ENCODE measurements at regions not wholly inside any gene's neighbourhood (a gene's known extent, or its start where the extent isn't known, plus 50 kb on each side); places are given as distances from the start of the nearest gene placed in this dataset.

DNA sequence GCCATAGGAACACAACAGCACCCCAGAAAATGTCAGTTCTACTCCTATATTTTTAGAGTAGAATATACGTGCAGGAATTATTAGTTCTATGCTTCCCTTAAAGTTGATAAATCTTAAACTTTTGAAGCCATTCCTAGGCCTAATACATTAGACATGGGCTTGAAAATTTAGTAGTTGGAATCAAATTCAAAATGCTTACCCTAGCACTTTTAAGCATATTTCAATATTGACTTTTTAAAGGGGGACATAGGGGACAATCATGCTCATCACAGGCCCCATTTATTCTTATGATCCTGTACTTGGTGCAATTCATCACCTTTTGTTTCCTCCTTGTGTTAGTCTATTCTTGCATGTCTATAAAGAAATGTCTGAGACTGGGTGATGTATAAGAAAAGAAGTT lies 129.0 kb downstream of the FAM174A start:
- Histone ChIP-seq H3K27ac (ENCODE audit: low read depth, low read length) (no peak overlapping the region), H3K4me3 (ENCODE audit: low read depth, low read length) (no peak overlapping the region), H3K27me3 (ENCODE audit: control insufficient read depth, insufficient read depth, low read length) (no peaks in the 10 kb centered on the region), H3K9me3 (ENCODE audit: control insufficient read depth, insufficient read depth, low read length) (no peaks in the 10 kb centered on the region)
- TF ChIP-seq, protein P1, sequence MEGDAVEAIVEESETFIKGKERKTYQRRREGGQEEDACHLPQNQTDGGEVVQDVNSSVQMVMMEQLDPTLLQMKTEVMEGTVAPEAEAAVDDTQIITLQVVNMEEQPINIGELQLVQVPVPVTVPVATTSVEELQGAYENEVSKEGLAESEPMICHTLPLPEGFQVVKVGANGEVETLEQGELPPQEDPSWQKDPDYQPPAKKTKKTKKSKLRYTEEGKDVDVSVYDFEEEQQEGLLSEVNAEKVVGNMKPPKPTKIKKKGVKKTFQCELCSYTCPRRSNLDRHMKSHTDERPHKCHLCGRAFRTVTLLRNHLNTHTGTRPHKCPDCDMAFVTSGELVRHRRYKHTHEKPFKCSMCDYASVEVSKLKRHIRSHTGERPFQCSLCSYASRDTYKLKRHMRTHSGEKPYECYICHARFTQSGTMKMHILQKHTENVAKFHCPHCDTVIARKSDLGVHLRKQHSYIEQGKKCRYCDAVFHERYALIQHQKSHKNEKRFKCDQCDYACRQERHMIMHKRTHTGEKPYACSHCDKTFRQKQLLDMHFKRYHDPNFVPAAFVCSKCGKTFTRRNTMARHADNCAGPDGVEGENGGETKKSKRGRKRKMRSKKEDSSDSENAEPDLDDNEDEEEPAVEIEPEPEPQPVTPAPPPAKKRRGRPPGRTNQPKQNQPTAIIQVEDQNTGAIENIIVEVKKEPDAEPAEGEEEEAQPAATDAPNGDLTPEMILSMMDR (IDR thresholded peaks at IDR 0.05; ENCODE audit: low read depth, low read length): no peak
- no peak for DNase-seq (ENCODE audit: low read depth, low spot score)
- CTCF ChIA-PET: no interaction called here
- POLR2A ChIA-PET: no interaction called here

DNA sequence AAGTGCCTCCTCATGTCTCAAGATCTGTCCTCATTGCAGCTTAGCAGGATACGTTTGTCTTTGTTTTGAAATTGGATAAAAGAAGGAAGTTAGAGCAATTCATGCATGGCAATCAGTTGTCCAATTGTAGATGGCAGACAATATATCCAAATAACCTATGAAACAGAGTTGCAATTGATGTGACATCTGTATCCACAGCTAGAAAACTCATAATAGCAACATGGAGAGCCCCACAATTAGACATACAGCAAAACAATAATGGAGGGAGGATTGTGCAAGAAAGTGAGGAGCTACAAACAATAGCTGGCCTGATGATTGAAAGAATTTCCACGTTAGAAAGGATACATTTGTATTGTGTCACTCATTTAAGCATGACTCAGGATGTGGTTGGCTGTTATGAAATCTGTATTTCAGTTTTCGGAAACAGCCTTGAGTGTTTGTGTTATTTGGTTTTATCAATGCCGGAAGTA lies 132.0 kb downstream of the FAM174A start:
- ChIA-PET CTCF (interaction anchor here (1.1 kb wide), 1 partner anchor 40 kb away, joined by 3 read pairs; no protein-coding TSS in a partner anchor), POLR2A (no interaction called here)
- no peaks in the 10 kb centered on the region for H3K9me3 ChIP-seq (ENCODE audit: control insufficient read depth, insufficient read depth, low read length)
- no peaks in the 10 kb centered on the region for H3K27me3 ChIP-seq (ENCODE audit: control insufficient read depth, insufficient read depth, low read length)
- no peak overlapping the region for H3K27ac ChIP-seq (ENCODE audit: low read depth, low read length)
- H3K4me3 ChIP-seq (ENCODE audit: low read depth, low read length): no peak overlapping the region
- TF ChIP-seq, protein P1 (IDR thresholded peaks at IDR 0.05; ENCODE audit: low read depth, low read length): no peak
- DNase-seq (ENCODE audit: low read depth, low spot score): no peak

DNA sequence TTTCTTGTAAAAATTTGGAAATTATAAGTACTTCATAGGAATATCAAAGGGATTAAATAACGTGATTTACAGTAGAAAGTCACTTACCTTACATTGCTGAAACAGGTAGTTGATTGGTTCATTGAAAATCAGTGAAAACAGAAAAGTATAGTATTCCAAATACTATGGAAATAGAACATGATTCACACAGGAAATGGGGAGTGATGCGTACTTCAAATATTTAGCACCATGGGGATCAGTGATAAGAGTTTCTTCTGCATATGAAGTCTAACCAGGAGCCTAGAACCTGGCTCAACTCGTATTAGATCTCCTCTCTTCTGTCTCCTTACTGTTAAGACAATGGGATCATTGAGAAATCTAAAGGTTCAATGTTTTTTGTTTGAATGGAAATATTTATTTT lies 133.3 kb downstream of the FAM174A start:
- Histone ChIP-seq H3K4me3 (ENCODE audit: low read depth, low read length) (no peak overlapping the region), H3K27me3 (ENCODE audit: control insufficient read depth, insufficient read depth, low read length) (no peaks in the 10 kb centered on the region), H3K9me3 (ENCODE audit: control insufficient read depth, insufficient read depth, low read length) (no peaks in the 10 kb centered on the region), H3K27ac (ENCODE audit: low read depth, low read length) (no peak overlapping the region)
- ChIA-PET POLR2A (no interaction called here), CTCF (no interaction called here)
- TF ChIP-seq, protein P1 (IDR thresholded peaks at IDR 0.05; ENCODE audit: low read depth, low read length): no peak
- DNase-seq (ENCODE audit: low read depth, low spot score): no peak

DNA sequence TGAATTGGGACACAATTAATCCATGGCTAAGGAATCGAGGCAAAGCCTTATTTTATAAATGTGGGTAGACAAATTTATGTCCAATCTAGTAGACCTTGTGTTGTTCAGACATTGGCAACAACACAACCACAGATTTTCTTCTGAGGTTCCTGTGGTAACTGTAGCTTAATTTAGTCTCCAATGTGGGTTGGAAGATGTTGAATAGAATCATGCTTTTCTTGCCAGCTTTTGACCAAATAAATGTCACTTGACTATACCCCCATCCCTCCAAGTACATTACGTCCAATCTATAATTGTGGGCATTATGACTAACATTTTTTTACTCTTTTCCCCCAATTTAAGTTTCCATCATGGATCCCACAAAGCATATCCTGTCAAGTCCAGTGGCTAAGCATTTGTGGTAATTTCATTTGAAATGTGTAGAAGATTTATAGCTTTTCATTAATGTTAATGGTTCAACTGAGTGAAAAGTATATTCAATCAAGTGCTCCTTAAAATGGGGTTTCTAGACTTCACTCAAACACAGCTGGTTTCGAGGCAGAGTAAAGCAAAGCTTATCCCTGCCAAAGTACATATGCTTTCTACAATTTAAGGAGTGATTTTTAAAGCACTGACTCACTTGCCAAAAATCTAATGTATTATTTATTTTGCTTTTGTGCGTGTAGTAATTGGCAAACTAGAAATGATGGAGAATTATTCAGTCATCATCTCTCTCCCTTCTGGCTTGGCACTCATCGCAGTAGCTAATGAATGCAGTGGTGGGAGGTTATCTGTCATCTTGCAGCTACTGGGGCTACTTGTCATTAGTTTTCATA lies 141.8 kb downstream of the FAM174A start:
- TF ChIP-seq, protein P1 (IDR thresholded peaks at IDR 0.05; ENCODE audit: low read depth, low read length): no peak
- H3K27ac ChIP-seq (ENCODE audit: low read depth, low read length): no peak overlapping the region
- H3K4me3 ChIP-seq (ENCODE audit: low read depth, low read length): no peak overlapping the region
- H3K9me3 ChIP-seq (ENCODE audit: control insufficient read depth, insufficient read depth, low read length): no peaks in the 10 kb centered on the region
- ChIA-PET CTCF (interaction anchor here (0.6 kb wide), 1 partner anchor 230 kb away, joined by 4 read pairs; no protein-coding TSS in a partner anchor), POLR2A (no interaction called here)
- DNase-seq (ENCODE audit: low read depth, low spot score): no peak
- H3K27me3 ChIP-seq (ENCODE audit: control insufficient read depth, insufficient read depth, low read length): no peaks in the 10 kb centered on the region

DNA sequence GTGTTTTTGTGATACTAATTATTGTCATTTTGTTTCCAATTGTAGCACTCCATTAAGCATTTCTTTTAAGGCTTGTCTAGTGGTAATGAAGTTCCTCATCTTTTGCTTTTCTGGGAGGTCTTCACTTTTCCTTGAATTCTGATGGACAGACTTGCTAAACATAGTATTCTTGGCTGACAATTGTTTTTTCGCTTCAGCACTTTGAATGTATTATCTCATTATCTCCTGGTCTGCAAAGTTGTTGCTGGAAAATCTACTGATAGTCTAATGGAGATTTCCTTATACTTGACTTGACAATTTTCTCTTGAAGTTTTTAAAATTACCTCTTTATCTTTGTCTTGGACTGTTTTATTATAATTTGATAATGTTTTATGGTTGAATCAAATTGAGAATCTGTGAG lies 147.5 kb downstream of the FAM174A start:
- POLR2A ChIA-PET: no interaction called here
- TF ChIP-seq, protein P1 (IDR thresholded peaks at IDR 0.05; ENCODE audit: low read depth, low read length): no peak
- H3K9me3 ChIP-seq (ENCODE audit: control insufficient read depth, insufficient read depth, low read length): peaks cover 3% of the 10 kb centered on the region; the same call in 1 of the 2 replicates
- H3K27ac ChIP-seq (ENCODE audit: low read depth, low read length): no peak overlapping the region
- H3K27me3 ChIP-seq (ENCODE audit: control insufficient read depth, insufficient read depth, low read length): no peaks in the 10 kb centered on the region
- no peak for DNase-seq (ENCODE audit: low read depth, low spot score)
- CTCF ChIA-PET: no interaction called here
- H3K4me3 ChIP-seq (ENCODE audit: low read depth, low read length): no peak overlapping the region
